HG03060 (cell line): ENCODE measurements at regions not wholly inside any gene's neighbourhood (a gene's known extent, or its start where the extent isn't known, plus 50 kb on each side); places are given as distances from the start of the nearest gene placed in this dataset.

Experiments used
- ATAC-seq: cut with Tn5 transposase; IDR thresholded peaks from one replicate; pipeline ENCODE4 v1.9.1; 2021; ENCODE audit warnings: low read depth, moderate number of reproducible peaks; ENCODE audit not compliant: unreplicated experiment

DNA sequence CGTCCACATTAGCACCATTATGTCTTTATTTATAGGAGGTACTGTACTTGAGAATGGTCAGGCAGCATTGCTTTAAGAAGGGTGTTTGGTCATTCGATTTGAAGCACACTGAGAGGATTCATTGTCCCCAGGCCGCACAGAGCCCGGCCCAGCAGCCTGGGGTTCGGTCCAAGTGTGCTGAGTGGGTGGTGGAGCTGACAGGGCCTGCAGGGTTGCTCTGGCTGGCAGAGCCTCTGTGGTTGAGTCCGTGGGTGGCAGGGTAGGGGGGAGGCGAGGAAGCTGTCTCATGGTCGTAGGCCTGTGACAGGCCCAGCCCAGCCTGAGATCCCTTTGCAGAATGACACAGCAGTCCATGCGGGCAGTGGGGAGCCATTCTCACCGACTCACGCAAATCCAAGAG is 227.7 kb upstream of the TOPAZ1 start:
- no peak for ATAC-seq

DNA sequence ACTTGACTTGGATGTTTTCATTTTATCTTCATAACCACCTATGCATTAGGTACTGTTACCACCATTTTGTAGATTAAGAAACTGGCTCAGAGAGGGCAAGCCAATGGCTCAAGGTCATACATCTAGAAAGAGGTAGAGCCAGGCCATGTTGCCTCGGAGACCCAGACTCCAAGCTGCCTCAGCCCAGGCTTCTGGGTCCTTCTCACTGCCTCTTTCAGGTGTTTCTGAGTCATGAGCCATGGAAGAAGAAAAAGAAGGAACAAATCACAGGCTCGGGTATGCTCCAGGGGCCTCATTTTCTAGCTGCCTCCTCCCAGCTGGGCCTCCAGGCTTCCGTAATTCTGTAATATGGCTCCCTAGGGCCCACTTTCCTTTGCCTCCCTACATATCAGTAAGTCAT is 226.5 kb upstream of the TOPAZ1 start:
- no peak for ATAC-seq

DNA sequence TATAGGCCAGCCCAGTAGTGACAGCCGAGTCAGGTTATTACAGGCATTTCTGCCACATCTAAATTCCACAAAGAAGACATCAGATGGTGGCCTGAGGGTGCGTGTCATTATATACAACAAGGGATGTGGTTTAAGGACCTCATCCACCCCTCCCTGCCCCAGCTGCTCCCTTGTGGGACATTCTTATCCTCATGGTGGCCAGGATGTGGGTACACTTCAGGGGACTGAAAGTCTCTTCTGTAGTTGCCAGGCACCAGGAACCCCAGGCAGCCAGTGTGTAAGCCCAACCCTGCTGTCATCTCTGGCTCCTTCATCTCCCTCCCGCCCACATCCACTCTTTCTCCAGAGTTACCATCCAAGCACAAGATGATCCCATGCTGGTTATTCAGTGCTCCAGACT is 224.9 kb upstream of the TOPAZ1 start:
- ATAC-seq, result no peak

DNA sequence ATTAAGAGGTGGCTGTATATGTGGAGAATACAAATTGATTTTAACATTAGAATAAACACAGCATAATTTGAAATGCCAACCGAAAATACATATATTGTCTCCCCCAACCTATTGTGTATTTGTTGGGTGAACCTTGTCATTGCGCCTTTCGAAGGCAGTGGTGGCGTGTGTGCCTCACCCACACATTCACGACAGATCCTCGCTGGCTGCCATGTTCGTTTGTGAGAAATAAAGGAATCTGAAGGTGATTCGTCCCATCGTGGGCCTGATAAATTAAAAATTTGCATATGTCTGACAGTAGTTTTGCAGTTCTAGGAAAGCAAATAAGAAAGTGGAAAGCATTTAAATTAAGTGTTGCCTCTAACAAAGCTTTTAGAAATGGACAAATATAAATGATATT is 222.8 kb upstream of the TOPAZ1 start:
- ATAC-seq, result no peak

DNA sequence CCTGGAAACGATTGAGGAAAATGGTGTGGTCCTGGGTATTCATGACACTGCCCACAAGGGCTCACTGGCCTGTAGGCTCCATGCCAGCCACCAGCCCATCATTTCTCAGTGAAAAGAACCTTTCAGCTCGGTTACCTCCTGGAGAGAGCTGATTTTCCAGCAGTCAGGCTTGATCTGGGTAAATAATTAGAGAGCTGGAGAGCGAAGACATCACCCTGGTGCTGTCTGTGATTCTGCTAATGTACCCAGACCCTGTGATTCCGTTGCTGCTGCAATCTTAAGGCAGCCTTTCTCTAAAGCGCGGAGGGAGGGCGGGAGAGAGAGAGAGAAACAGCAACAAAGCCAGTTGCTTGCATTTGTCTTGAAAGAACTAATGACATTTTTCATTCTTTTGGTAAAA is 221.9 kb upstream of the TOPAZ1 start:
- ATAC-seq, result no peak

DNA sequence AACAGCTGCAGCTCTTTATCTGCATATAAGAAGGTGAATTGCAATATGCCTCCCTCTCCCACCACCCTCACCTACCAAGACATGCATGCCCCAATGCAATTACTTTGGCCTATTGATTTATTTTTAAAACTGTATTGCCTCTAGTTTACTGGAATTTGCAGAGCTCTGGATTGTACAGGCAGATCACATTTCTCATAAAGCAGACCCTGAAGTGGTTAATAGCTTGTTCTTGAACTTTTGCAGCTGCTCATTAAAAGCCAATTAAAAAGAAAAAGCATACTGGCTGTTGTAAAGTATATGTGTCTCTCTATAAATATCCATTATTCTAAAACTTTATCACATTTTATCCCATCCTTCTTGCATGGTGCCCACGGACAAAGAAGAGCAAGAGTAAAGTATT is 221.5 kb upstream of the TOPAZ1 start:
- no peak for ATAC-seq

DNA sequence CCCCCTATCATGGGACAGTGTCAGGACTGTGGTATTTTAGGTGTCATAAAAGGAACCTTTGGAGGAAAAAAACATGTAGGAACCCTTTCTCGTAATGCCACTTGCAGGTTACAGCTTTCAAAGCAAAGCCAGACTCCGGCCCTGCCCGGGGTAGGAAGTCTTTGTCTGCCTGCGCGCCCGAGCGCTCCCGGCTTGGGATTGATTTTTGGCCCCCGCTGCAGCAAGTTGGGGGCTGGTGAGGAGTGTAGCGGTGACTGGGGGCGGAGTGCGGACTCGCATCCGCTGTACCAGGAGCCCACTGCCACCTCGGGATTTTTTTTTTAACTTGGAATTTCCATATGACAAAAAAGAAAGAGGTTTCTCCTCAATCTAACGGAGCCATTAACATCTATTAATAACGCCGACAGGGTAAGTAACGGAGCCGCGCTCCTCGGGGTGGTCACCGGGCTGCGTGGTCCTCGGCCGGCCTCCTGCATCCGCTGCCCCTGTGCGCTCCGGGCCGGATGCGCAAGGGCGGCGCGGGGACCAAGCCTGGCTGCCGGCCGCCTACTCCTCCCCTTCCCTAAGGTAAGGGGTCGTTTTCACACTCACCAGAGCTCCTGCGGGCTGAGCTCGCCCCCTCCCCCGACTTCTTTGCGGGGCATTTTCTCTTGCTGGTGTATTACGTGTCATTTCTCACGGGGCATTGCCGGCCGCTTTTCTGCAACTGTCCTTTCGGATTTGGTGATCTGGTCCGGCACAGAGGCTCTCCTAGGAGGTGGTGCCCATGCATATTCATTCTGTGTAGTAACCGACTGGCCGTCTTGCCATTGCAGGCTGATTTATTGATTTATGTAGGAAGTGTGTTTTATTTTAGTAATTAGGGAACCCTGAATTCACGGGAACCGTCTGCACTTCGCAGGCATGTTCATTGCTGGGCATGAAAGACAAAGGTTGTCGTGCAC is 219.8 kb upstream of the TOPAZ1 start:
- ATAC-seq, result no peak

DNA sequence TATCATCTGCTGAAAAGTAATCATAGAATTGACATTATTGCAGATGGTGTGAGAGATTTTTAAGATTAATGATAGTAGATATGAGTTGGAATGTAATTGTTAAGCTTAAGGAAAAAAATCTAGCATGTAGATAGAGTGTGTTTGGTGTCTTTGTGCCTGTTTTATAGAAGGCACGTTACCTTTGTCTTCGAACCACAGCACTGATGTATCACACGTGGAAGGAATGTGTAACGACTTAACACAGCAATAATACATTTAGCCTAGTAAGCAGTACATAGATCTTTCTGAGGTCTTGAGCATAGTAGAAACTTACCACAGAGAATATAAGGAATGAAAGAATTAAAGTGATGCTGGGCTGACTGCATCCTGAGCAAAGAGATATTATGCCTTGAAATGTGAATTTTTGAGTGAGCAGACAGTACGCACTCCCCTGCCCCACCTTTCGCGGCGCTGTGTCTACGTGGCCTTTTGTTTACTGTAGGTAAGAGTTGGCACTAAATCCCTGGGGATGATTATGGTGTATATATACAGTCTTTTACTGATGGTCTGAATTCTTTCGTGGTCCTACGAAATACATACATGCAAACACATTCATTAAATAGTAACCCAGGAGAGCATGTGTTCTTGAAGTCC is 217.6 kb upstream of the TOPAZ1 start:
- ATAC-seq, result no peak

DNA sequence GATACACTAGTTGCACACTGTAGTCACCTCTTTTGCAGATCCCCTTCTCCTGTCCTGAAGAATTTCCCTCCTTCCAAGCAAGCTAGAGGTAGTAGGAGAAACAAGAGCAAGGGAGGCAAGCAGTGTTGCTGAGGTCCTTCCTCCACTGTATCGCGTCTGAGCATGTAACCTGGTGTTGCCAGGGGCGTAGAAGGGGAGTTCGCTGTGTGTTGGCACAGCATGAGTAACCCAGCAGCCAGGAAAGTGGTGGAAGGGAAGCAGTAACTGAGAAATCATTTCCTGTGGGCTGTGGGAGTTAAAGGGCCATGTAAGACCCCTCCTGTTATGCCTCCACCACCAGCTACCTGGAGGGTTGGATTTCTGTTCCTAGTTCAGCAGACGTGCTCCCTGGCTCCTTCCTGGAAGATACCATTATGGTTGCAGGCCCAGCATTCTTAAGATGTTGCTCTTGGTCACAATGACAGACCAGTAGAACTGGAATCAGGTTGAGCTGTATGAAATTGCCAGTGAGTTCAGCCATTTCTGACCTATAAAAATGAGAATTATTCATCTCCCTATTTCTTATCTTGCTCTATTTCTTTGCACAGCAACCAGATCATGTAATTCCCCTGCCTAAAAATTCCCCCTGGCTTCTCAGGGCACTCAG is 215.3 kb upstream of the TOPAZ1 start:
- ATAC-seq, result no peak

DNA sequence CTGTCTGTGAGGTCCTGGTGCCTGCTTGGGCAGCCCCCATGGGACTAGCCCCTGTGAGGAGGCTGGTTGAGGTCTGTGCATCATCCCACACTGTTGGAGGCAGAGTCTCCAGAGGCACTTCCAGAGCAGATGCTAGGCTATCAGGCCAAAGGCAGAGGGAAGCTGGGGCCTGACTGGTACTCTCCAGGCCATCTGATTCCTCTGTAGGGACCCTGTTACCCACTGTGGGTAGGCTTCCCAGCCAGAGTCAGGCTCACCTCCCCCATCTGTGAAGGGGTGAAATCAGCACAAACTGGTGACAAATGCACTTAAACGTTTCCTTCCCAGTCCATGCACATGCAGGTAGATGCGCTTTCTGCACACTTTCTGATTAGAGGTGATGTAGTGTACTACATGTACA is 212.6 kb upstream of the TOPAZ1 start:
- no peak for ATAC-seq

DNA sequence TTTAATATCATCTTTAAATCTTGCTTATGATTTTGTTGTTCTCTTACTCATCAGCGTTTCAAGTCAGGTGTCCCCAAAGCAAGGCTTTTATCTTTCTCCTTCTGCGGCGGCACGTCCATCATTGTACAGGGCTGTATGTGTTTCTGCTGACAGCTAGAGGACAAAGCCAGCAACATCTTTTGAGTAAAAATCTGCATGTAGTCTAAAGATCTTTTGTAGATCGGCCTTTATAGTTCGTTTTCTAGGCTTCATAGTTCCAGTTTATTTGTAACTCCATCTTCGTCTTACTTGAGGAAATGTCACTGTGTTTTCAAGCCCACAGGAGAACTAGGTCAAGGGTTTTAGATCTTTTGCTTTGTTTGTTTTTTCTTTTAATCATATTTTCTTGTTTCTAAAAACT is 211.4 kb upstream of the TOPAZ1 start:
- ATAC-seq, result no peak

DNA sequence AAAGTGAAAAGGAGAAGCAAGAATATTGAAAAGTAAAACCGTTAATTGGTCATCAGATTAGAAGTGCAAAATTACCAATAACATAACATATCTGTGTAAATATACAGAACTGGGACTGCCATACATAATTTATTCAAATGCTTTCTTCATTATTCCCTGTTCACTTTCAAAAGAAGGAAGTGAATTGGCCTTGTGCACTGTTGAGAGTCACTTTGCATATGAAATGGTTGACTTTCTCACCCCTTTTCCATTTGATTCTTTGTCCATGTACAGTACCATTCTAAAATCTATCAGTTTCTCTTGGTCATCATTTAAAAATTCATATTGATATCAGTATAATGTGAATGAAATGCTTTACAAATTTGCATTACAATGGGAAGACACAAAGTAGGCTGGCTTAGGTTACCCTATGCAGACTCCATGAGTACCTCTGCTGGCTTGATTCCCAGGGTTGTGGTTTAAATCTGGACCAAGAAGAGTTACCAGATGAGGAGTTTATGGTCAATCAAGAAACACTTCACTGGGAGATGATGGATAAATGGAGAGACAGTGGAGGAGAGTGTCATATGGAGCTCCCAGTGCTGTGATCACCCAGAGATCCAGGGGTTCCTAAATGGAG is 210.9 kb upstream of the TOPAZ1 start:
- ATAC-seq, result no peak

DNA sequence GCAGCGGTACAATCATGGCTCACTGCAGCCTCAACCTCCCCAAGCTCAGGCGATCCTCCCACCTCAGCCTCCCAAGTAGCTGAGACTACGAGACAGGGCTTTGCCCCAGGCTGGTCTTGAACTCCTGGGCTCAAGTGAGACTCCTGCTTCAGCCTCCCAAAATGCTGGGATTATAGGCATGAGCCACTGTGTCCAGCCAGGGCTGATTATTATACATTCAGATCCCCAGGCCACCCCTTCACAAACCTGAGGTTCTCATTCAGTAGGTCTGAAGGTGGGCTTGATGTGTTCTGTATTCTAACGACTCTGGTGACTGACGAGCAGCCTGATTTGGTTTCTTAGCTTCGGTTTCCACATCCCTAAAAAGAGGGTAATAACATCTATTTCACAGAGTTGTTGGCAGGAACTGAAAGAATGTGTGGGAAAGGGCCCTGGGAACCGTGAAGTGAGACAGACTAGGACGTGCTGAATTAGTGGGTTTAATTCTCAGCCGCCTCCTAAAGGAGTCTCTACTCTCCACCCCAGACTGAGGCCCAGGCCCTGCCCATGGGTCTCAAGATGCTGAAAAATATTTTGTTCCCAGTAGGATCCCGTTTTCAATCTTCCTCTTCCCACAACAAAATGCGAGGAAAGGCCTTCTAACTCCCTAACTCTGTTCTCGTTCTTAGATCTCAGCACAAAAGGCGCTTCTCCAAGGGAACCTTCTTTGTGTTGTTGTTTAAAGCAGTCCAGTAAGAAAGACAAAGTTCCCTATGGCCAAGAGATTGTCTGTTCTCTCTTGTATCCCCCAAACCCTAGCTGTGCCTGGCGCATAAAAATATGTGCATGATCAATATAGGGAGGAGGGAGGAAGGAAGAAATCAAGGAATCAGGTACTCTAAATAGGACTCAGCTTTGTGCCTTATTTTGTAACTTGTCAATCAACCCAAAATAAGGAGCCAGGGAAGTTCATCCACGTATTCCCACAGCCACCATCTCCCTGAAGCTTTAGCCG is 210.0 kb upstream of the TOPAZ1 start:
- no peak for ATAC-seq

DNA sequence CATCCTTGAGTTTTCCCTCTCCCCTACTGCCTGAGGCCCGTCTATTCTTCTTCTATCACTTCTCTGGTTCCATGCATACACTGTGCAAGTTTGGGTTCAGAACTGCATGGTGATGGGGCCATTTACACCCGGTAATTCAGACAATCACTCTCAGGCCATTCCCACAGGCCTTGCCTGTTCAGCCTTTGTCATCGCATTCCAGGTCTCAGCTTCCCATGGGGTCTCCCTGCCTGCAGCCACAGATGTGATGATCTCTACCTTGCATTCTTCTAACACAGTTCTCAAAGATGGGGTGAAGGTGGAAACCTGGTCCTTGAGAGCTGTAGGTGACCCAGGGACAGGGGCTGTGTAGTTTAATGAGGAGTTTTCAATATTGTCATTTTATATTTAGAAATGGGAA is 209.2 kb upstream of the TOPAZ1 start:
- no peak for ATAC-seq

DNA sequence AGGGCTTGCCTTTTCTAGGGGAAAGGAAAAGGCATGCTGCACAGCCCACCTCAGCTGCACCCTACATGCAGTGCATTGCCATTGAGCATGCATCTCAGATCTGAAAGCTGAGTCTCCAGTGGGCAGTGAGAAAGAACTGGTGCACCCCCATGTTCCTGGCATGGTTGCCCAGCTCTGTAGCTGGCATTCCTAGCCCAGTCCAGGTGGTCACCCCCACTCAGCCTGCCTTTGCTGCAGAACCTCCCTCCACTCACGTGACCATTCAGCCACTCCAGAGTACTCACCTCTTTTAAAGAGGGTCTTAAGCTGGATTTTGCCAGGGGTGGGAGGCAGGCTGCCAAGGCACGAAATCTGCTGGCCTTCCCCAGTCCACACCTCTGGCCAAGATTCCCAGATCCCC is 208.6 kb upstream of the TOPAZ1 start:
- ATAC-seq, result no peak

DNA sequence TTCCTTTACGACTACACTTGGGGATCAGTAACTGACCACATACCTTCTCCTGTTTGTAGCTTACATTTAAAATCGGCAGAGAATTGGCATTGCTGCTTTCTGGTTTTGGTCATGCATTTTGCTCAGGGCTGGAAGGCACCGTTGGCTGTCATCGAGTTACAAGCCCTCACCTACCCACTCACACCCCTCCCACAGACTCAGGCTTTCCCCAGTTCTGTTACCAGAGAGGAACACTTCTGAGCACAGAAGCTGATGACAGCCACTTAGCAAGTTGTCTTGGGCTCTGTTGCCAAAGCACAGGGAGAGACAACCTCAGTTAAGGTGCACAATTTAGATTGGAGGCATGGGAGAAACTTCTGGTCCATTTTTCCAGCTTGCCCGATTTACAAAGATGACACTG is 204.8 kb upstream of the TOPAZ1 start:
- ATAC-seq, result no peak

DNA sequence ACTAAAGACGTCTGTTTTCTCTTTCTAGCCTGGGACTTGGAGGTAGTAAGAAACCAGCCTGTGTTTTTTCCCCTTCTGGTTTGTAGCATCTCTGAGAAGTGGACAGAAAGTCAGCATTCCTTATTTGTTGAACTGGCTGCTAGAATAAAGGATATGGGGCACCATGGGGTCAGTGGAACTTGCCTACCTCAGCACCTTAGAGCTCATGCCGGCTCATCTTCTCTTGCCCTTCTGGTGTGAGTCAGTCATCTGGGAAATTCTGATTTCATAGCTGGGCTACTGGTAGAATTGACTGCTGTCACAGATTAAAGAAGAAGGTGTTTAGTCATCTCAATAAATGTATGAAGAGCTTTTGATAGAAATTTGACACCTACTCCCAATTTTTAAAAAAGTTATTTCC is 202.7 kb upstream of the TOPAZ1 start:
- ATAC-seq, result no peak

DNA sequence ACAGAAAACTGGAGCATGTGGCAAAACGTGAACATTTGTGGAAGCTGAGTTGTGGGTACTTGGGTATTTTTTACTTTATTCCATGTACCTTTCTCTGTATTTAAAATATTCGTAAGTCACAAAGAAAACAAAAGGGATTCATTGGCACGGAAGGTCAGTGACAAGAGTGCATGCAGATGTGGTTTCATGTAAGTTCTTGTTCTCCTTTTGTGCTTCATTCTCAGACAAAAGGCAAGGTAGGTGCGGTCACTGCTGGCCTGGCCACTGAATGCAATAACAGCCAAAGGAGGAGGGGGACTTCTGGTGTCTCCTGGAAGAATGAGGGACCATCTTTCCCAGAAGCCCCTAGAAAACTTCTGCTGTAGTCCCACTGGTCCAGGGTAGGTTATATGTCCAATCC is 200.0 kb upstream of the TOPAZ1 start:
- ATAC-seq, result no peak

DNA sequence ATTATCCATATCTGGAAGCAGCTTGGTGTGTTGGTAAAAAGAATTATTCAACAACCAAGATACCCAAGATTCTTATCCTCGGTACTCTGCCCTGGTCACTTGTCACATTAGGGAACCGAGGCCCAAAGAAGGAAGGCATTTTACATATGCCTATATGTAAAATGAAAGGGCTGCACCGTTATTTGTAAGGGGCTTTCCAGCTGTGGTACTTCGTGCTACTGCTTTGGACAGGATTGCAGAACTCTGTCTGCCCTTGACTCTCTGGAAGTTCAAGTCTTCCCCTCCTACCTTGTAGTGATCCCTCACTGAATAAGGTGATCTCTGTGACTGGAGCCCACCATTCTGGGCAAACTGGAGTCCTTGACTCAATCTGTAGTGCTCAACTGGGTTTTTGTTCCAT is 198.9 kb upstream of the TOPAZ1 start:
- no peak for ATAC-seq
